ENCODE measurements at regions not wholly inside any gene's neighbourhood (a gene's known extent, or its start where the extent isn't known, plus 50 kb on each side); places are given as distances from the start of the nearest gene placed in this dataset.
A peak's percentile ranks its signal among the peaks of the same experiment; 100 is the strongest.

DNA sequence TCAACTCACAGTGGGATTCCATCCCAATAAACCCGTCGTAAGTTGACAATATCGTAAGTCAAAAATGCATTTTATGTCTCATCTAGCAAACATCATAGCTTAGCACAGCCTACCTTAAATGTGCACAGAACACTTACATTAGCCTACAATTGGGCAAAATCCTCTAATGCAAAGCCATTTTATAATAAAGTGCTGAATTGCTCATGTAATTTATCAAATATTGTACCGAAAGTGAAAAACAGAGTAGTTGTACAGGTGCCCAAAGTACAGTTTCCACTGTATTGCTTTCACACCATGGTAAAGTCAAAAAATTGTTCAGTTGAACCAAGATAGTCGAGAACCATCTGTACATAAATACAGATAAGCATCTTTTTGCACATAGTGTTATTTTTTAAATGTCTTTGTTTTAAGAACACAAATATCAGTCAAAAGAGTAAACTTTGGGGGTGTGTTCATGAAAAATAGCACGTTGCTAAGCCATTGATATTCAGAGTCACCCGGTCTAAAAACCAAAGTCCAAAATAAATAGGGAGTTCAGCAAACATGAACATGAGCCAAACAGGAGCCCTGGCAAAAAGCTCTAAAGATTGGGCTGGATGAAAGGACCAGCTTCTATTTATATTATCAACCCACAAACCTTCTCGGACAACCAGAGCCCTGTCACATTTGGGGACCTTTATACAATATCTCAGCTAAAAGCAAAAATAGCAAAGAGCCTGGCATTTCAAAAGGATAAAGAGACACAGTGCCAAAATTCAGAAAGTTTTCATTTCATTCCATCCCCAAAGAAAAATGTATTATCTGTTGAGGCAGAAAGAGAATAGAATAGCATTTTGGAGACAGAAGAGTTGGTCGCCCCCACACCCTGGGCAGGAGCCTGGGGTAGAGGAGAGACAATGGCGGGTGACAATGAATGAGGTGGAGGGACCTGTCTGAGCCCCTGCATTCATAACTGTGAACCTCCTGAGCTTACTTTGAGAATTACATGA lies 105.9 kb upstream of the SH3BP4 start:
- WGBS, 2 donors = 82 to 87% methylated on average over 10 of the region's 10 CpGs
- Histone ChIP-seq H3K9me3 (no peaks in the 10 kb centered on the region), H3K27me3 (no peaks in the 10 kb centered on the region), H3K27ac (no peak overlapping the region), H3K4me3 (no peak overlapping the region), H3K36me3 (no peaks in the 10 kb centered on the region), H3K4me1 (no peaks in the 10 kb centered on the region)
- ATAC-seq (ENCODE audit: low FRiP score in 2 of 2) (no peak), DNase-seq (no peak)
- TF ChIP-seq POLR2AphosphoS5 (IDR thresholded peaks at IDR 0.05) (no peak), EP300 (IDR thresholded peaks at IDR 0.05) (no peak), POLR2A (IDR thresholded peaks at IDR 0.05) (no peak)
- TF ChIP-seq, protein P1, sequence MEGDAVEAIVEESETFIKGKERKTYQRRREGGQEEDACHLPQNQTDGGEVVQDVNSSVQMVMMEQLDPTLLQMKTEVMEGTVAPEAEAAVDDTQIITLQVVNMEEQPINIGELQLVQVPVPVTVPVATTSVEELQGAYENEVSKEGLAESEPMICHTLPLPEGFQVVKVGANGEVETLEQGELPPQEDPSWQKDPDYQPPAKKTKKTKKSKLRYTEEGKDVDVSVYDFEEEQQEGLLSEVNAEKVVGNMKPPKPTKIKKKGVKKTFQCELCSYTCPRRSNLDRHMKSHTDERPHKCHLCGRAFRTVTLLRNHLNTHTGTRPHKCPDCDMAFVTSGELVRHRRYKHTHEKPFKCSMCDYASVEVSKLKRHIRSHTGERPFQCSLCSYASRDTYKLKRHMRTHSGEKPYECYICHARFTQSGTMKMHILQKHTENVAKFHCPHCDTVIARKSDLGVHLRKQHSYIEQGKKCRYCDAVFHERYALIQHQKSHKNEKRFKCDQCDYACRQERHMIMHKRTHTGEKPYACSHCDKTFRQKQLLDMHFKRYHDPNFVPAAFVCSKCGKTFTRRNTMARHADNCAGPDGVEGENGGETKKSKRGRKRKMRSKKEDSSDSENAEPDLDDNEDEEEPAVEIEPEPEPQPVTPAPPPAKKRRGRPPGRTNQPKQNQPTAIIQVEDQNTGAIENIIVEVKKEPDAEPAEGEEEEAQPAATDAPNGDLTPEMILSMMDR (IDR thresholded peaks at IDR 0.05) = no peak

- H3K27ac ChIP-seq = no peak overlapping the region
- H3K9me3 ChIP-seq = no peaks in the 10 kb centered on the region
- WGBS, 2 donors = 87 to 91% methylated on average over 5 of the region's 5 CpGs
- DNase-seq (no peak), ATAC-seq (ENCODE audit: low FRiP score in 2 of 2) (no peak)
- H3K36me3 ChIP-seq = no peaks in the 10 kb centered on the region
- H3K27me3 ChIP-seq = no peaks in the 10 kb centered on the region
- TF ChIP-seq, protein P1 (IDR thresholded peaks at IDR 0.05) = no peak
- no peak for TF ChIP-seq POLR2A (IDR thresholded peaks at IDR 0.05)
- TF ChIP-seq POLR2AphosphoS5 (IDR thresholded peaks at IDR 0.05) = no peak
- TF ChIP-seq EP300 (IDR thresholded peaks at IDR 0.05) = no peak
- peaks cover 0 to 8% (median 2%) of the 10 kb centered on the region in 4 donors for H3K4me1 ChIP-seq
- H3K4me3 ChIP-seq = no peak overlapping the region
These were observed 108.4 kb upstream of the SH3BP4 start for GRCh38 chr2:234843411-234843810.

GRCh38 chr2:234842753-234843152 lies 109.1 kb upstream of the SH3BP4 start:
- Histone ChIP-seq H3K27me3 (no peaks in the 10 kb centered on the region), H3K27ac (no peak overlapping the region), H3K4me3 (no peak overlapping the region), H3K36me3 (no peaks in the 10 kb centered on the region), H3K9me3 (no peaks in the 10 kb centered on the region), H3K4me1 (peaks cover 0 to 8% (median 2%) of the 10 kb centered on the region in 4 donors)
- no peak for TF ChIP-seq POLR2A (IDR thresholded peaks at IDR 0.05)
- TF ChIP-seq, protein P1 (IDR thresholded peaks at IDR 0.05) = no peak
- TF ChIP-seq POLR2AphosphoS5 (IDR thresholded peaks at IDR 0.05) = no peak
- no peak for TF ChIP-seq EP300 (IDR thresholded peaks at IDR 0.05)
- 89 to 92% methylated on average over 6 of the region's 6 CpGs for WGBS, 2 donors
- DNase-seq = no peak
- ATAC-seq (ENCODE audit: low FRiP score in 2 of 2) = no peak

- Histone ChIP-seq H3K36me3 (no peaks in the 10 kb centered on the region), H3K27ac (no peak overlapping the region), H3K4me1 (peaks cover 0 to 8% (median 2%) of the 10 kb centered on the region in 4 donors), H3K9me3 (no peaks in the 10 kb centered on the region), H3K4me3 (no peak overlapping the region), H3K27me3 (no peaks in the 10 kb centered on the region)
- ATAC-seq (ENCODE audit: low FRiP score in 2 of 2) = no peak
- DNase-seq = no peak
- no peak for TF ChIP-seq POLR2AphosphoS5 (IDR thresholded peaks at IDR 0.05)
- TF ChIP-seq EP300 (IDR thresholded peaks at IDR 0.05) = no peak
- WGBS, 2 donors = 68 to 72% methylated on average over 6 of the region's 6 CpGs
These were observed 110.3 kb upstream of the SH3BP4 start for GRCh38 chr2:234841321-234842015.

GRCh38 chr2:234840336-234840735 lies 111.5 kb upstream of the SH3BP4 start:
- H3K36me3 ChIP-seq = no peaks in the 10 kb centered on the region
- H3K4me1 ChIP-seq = peaks cover 0 to 8% (median 2%) of the 10 kb centered on the region in 4 donors
- H3K27ac ChIP-seq = no peak overlapping the region
- no peaks in the 10 kb centered on the region for H3K9me3 ChIP-seq
- H3K4me3 ChIP-seq = no peak overlapping the region
- ATAC-seq (ENCODE audit: low FRiP score in 2 of 2) (peak; percentile 11 to 86), DNase-seq (no peak)
- TF ChIP-seq, protein P1 (IDR thresholded peaks at IDR 0.05) = no peak
- no peak for TF ChIP-seq EP300 (IDR thresholded peaks at IDR 0.05)
- no peak for TF ChIP-seq POLR2A (IDR thresholded peaks at IDR 0.05)
- TF ChIP-seq POLR2AphosphoS5 (IDR thresholded peaks at IDR 0.05) = no peak
- WGBS, 2 donors = 35 to 52% methylated on average over 5 of the region's 5 CpGs
- H3K27me3 ChIP-seq = no peaks in the 10 kb centered on the region
